Loucy (cell line): ENCODE measurements at regions not wholly inside any gene's neighbourhood (a gene's known extent, or its start where the extent isn't known, plus 50 kb on each side); places are given as distances from the start of the nearest gene placed in this dataset.

Source experiments
- EZH2phosphoT487 ChIP-seq: fragments of 200-600 bp; IDR thresholded peaks from 2 replicates; pipeline ENCODE4 v1.6.1; 2018; ENCODE audit warnings: antibody characterized with exemption, mild to moderate bottlenecking, moderate library complexity, borderline replicate concordance
- TF ChIP-seq, protein P1 (sequence below): fragments of 200-600 bp; sonication (generic); conservative IDR thresholded peaks from 2 replicates; pipeline ENCODE4 v1.5.1; 2014; ENCODE audit warnings: mild to moderate bottlenecking, antibody characterized with exemption, low read length

DNA sequence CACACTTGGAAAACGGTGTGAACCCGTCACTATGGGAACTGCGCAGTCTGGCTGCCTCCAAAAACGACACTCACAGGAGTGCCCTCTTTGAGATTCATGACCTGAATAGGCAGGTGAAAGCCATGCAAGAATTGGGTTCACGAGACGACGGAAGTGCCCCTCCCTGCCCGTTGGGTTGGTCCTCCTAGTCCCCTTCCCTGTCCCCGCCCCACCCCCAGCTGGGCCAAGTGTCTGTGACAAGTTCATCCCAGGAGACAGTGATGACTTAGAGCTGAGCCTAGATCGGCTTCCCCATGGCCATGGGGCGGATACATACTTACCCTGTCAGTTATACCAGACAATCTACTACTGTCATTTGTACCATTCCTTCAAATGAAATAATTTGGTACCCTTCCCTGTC lies 1137.7 kb upstream of the CHAC2 start:
- TF ChIP-seq, protein P1, sequence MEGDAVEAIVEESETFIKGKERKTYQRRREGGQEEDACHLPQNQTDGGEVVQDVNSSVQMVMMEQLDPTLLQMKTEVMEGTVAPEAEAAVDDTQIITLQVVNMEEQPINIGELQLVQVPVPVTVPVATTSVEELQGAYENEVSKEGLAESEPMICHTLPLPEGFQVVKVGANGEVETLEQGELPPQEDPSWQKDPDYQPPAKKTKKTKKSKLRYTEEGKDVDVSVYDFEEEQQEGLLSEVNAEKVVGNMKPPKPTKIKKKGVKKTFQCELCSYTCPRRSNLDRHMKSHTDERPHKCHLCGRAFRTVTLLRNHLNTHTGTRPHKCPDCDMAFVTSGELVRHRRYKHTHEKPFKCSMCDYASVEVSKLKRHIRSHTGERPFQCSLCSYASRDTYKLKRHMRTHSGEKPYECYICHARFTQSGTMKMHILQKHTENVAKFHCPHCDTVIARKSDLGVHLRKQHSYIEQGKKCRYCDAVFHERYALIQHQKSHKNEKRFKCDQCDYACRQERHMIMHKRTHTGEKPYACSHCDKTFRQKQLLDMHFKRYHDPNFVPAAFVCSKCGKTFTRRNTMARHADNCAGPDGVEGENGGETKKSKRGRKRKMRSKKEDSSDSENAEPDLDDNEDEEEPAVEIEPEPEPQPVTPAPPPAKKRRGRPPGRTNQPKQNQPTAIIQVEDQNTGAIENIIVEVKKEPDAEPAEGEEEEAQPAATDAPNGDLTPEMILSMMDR: no peak
- no peak for TF ChIP-seq EZH2phosphoT487
